Fibroblast of lung (primary cell): ENCODE measurements at regions not wholly inside any gene's neighbourhood (a gene's known extent, or its start where the extent isn't known, plus 50 kb on each side); places are given as distances from the start of the nearest gene placed in this dataset.
"Not testable (repeated sequence)": the region's sequence is repeated elsewhere in the genome, so short reads cannot be mapped to it uniquely, and the experiment has no call there.

Experiments used
- DNase-seq, 2 donors: peaks; one replicate each; pipeline versions ENCODE4 v3.0.0 to v3.0.0-alpha.2; 2010; ENCODE audit warnings: low read depth in 2 of 2
- H2AFZ ChIP-seq: 2 replicates; pipeline ENCODE4 v1.5.1; 2012; ENCODE audit warnings: low read length, control low read depth, inconsistent platforms
- H3K27ac ChIP-seq: 2 replicates; pipeline ENCODE4 v1.5.1; 2011; ENCODE audit warnings: low read length, control low read depth; ENCODE audit not compliant: insufficient read depth
- H3K27me3 ChIP-seq: 2 replicates; pipeline ENCODE4 v1.5.1; 2011; ENCODE audit warnings: mild to moderate bottlenecking, low read length; ENCODE audit not compliant: control insufficient read depth, insufficient read depth
- H3K36me3 ChIP-seq: 2 replicates; pipeline ENCODE4 v1.5.1; 2011; ENCODE audit warnings: low read length; ENCODE audit not compliant: control insufficient read depth, insufficient read depth
- H3K4me1 ChIP-seq: 2 replicates; pipeline ENCODE4 v1.5.1; 2011; ENCODE audit warnings: low read length; ENCODE audit not compliant: control insufficient read depth, insufficient read depth; ENCODE audit errors: extremely low read depth
- H3K4me2 ChIP-seq: 2 replicates; pipeline ENCODE4 v1.5.1; 2011; ENCODE audit warnings: low read length, control low read depth; ENCODE audit not compliant: insufficient read depth; ENCODE audit errors: extremely low read depth
- H3K4me3 ChIP-seq, 4 experiments: fragments of 200-600 bp in 1 of 4; sonication (generic) in 1 of 4; replicated peaks in 1 of 4; 2 replicates each; pipeline ENCODE4 v1.5.1; 2011 to 2016; ENCODE audit warnings: low read length in 4 of 4, low read depth in 3 of 4, mild to moderate bottlenecking in 3 of 4, control low read depth in 2 of 4, inconsistent platforms in 1 of 4, mixed read lengths in 1 of 4; ENCODE audit not compliant: insufficient read depth in 1 of 4; ENCODE audit errors: control extremely low read depth in 1 of 4
- H3K79me2 ChIP-seq: 2 replicates; pipeline ENCODE4 v1.5.1; 2012; ENCODE audit warnings: mild to moderate bottlenecking, low read length, inconsistent platforms; ENCODE audit not compliant: control insufficient read depth, insufficient read depth
- H3K9ac ChIP-seq: 2 replicates; pipeline ENCODE4 v1.5.1; 2011; ENCODE audit warnings: mild to moderate bottlenecking, low read length, control low read depth; ENCODE audit not compliant: insufficient read depth
- H3K9me3 ChIP-seq: 2 replicates; pipeline ENCODE4 v1.5.1; 2012; ENCODE audit warnings: low read depth, low read length; ENCODE audit not compliant: control insufficient read depth, insufficient read depth
- H4K20me1 ChIP-seq: 2 replicates; pipeline ENCODE4 v1.5.1; 2011; ENCODE audit warnings: low read length; ENCODE audit not compliant: control insufficient read depth, insufficient read depth; ENCODE audit errors: extremely low read depth

GRCh38 chr9:64439747-64440146 is 845.3 kb downstream of the FOXD4L5 start:
- not testable (repeated sequence) for H2AFZ ChIP-seq, H3K27me3 ChIP-seq, H3K9ac ChIP-seq, H3K4me1 ChIP-seq, H3K27ac ChIP-seq, H4K20me1 ChIP-seq, DNase-seq, H3K79me2 ChIP-seq, H3K36me3 ChIP-seq, H3K9me3 ChIP-seq, H3K4me2 ChIP-seq, H3K4me3 ChIP-seq
